BE2C (cell line): ENCODE measurements at regions not wholly inside any gene's neighbourhood (a gene's known extent, or its start where the extent isn't known, plus 50 kb on each side); places are given as distances from the start of the nearest gene placed in this dataset.
"Not testable (repeated sequence)": the region's sequence is repeated elsewhere in the genome, so short reads cannot be mapped to it uniquely, and the experiment has no call there.

ENCODE experiments used
- DNase-seq: peaks from one replicate; pipeline ENCODE4 v3.0.0-alpha.2; 2020
- H3K27me3 ChIP-seq: fragments of 250-450 bp; sonication (Bioruptor Pico); 2 replicates; pipeline ENCODE4 v1.5.1; 2020; ENCODE audit warnings: mild to moderate bottlenecking
- H3K36me3 ChIP-seq: fragments of 250-450 bp; sonication (Bioruptor Pico); 2 replicates; pipeline ENCODE4 v1.5.1; 2020; ENCODE audit warnings: mild to moderate bottlenecking
- H3K4me1 ChIP-seq: fragments of 250-450 bp; sonication (Bioruptor Pico); 2 replicates; pipeline ENCODE4 v1.5.1; 2020
- H3K4me3 ChIP-seq: 2 replicates; pipeline ENCODE4 v1.5.1; 2011; ENCODE audit warnings: low read depth, low read length
- H3K9me3 ChIP-seq: fragments of 250-450 bp; sonication (Bioruptor Pico); 2 replicates; pipeline ENCODE4 v1.5.1; 2020
- TF ChIP-seq, protein P1 (sequence below): IDR thresholded peaks from 2 replicates; pipeline ENCODE4 v1.5.1; 2012; ENCODE audit warnings: mild to moderate bottlenecking, low read depth, low read length

DNA sequence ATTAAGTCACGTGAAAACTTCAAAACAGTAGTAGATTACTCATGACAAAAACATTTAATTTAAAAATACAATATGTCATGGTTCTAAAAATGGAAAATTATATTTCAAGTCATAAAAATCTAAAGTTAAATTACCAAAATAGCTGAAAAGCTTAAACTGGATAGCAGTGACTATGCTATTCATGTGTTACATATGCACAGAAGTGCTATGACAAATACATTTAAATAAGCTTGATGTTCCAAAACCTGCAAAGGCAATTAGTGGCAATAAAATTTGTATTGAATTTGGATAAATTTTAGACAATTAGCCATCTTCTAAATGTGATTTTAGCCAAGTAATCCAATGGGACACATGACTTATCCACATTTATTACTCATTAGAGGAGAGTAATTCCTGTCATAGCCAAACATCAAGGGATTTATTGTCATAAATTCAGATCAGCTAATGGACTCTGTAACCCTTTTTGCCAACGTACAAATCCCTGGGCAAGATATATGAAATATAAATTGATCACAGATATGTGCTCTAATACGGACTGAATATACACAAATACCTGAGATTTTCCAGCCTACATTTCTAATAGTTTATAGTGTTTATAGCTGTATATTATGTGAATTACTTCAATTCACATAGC lies 419.4 kb downstream of the ISL1 start:
- no peaks in the 10 kb centered on the region for H3K27me3 ChIP-seq
- peaks cover 3% of the 10 kb centered on the region; the same call in 1 of the 2 replicates for H3K4me1 ChIP-seq
- TF ChIP-seq, protein P1, sequence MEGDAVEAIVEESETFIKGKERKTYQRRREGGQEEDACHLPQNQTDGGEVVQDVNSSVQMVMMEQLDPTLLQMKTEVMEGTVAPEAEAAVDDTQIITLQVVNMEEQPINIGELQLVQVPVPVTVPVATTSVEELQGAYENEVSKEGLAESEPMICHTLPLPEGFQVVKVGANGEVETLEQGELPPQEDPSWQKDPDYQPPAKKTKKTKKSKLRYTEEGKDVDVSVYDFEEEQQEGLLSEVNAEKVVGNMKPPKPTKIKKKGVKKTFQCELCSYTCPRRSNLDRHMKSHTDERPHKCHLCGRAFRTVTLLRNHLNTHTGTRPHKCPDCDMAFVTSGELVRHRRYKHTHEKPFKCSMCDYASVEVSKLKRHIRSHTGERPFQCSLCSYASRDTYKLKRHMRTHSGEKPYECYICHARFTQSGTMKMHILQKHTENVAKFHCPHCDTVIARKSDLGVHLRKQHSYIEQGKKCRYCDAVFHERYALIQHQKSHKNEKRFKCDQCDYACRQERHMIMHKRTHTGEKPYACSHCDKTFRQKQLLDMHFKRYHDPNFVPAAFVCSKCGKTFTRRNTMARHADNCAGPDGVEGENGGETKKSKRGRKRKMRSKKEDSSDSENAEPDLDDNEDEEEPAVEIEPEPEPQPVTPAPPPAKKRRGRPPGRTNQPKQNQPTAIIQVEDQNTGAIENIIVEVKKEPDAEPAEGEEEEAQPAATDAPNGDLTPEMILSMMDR: no peak
- DNase-seq: no peak
- no peak overlapping the region for H3K4me3 ChIP-seq
- H3K9me3 ChIP-seq: no peaks in the 10 kb centered on the region
- H3K36me3 ChIP-seq: no peaks in the 10 kb centered on the region

DNA sequence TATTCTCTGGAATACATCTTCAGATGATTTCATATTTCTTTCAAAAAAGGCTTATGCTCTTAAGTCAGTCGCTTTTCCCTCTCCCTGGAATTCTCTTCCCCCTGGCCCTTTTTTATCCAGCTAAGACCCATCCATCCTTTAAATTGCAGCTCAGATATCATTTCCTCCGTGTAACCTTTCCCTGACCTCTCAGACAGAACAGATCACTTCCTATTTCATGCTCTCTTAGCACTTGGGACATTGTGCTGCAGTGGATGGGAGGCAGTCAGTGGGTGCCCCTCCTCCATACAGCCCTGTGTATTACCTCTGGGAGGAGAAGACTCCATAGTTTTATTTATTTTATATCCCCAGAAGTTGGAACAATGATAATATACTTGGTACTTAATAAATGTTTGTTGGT lies 423.4 kb downstream of the ISL1 start:
- TF ChIP-seq, protein P1: no peak
- H3K36me3 ChIP-seq: no peaks in the 10 kb centered on the region
- peaks cover 10% of the 10 kb centered on the region for H3K4me1 ChIP-seq
- no peak overlapping the region for H3K4me3 ChIP-seq
- H3K9me3 ChIP-seq: no peaks in the 10 kb centered on the region
- H3K27me3 ChIP-seq: no peaks in the 10 kb centered on the region
- DNase-seq: no peak

DNA sequence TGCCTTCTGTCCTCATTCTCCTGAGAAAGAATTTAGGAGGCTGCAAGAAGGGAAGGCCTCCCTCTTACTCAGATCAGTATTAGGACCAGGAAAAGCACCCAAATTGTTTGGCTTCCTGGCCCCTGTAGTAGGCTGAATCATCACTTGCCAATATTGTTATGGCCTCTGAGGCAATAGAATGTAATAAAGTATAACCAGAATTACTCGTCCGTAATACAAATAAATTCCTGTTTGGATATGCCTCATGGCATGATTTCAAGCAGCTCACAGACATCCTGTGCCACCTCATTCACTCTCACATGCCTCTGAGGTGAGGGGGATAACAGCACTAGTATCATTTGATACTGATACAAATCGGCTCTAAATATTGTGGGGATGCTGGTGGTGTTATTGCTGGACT lies 427.3 kb downstream of the ISL1 start:
- no peak for DNase-seq
- H3K27me3 ChIP-seq: no peaks in the 10 kb centered on the region
- no peaks in the 10 kb centered on the region for H3K36me3 ChIP-seq
- no peaks in the 10 kb centered on the region for H3K9me3 ChIP-seq
- TF ChIP-seq, protein P1: no peak
- H3K4me3 ChIP-seq: no peak overlapping the region
- peaks cover 23% of the 10 kb centered on the region for H3K4me1 ChIP-seq

DNA sequence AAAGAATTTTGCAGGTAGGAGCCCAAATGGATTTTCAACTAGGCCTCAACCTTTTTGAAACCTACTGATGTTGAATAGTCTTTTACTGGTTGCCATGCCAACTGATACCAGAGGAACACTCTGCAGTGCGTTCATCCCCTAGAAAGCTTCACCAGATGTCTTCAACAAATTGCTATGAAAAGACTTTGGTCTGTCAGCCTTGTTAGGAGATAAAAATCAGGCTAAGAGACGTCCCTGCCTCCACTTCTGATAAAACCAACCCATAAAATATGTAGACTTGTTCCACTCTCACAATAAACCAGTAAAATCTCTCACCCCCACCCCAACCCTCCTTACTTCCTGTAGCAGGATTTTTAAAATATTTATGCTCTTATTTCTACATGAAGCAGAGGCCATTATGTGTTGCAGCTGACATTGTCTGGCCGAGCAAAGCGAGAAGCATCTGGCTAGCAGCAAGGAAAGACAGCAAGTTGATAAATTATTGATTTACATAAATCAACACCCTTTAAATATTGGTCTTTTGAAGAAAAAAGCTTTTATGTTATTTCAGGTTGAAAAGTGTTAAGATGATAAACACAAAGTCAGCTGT lies 428.7 kb downstream of the ISL1 start:
- H3K36me3 ChIP-seq: no peaks in the 10 kb centered on the region
- 0 out of 2 replicates have a peak overlapping the region, but pooled peaks have one; percentile 4 for H3K4me3 ChIP-seq
- no peaks in the 10 kb centered on the region for H3K9me3 ChIP-seq
- TF ChIP-seq, protein P1: no peak
- H3K4me1 ChIP-seq: peaks cover 20% of the 10 kb centered on the region
- peak; percentile 19 for DNase-seq
- no peaks in the 10 kb centered on the region for H3K27me3 ChIP-seq

DNA sequence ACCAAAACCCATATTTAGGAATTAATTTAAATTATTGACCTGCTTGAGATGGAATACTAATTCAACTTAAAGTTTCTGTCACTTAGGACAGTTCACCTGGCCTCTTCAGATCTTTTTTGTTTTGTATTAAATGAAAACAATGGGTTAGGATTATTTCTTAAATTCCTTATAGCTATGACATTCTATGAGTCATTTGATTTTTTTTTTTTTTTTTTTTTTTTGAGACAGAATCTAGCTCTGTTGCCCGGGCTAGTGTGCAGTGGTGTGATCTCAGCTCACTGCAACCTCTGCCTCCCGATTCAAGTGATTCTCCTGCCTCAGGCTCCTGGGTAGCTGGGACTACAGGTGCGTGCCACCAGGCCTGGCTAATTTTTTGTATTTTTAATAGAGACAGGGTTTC lies 431.6 kb downstream of the ISL1 start:
- not testable (repeated sequence) for H3K9me3 ChIP-seq, H3K4me3 ChIP-seq, H3K36me3 ChIP-seq, H3K27me3 ChIP-seq, DNase-seq
- peaks cover 20% of the 10 kb centered on the region for H3K4me1 ChIP-seq

DNA sequence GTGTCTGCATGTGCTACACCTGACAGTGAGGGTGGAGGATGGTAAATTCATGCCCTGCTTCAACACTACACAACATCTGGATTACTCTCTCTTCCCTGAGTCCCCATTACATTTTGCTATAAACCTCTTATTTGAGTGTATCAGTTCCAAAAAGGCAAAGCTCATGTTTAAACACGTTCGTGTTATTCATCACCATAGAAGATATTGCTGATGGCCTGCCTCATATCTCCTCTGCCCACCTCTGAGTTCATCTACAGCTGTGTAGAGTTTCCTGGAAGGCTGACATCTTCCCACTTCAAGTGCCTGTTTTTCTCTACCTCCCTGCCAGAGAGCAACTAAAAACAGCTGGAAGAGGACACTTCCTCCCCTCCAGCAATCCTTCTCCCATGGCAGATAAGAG lies 433.2 kb downstream of the ISL1 start:
- Histone ChIP-seq H3K4me3 (no peak overlapping the region), H3K27me3 (no peaks in the 10 kb centered on the region), H3K9me3 (no peaks in the 10 kb centered on the region), H3K36me3 (no peaks in the 10 kb centered on the region), H3K4me1 (peaks cover 15% of the 10 kb centered on the region)
- TF ChIP-seq, protein P1: no peak
- DNase-seq: no peak
